Transverse colon (tissue), 4 donors: ENCODE measurements at regions not wholly inside any gene's neighbourhood (a gene's known extent, or its start where the extent isn't known, plus 50 kb on each side); places are given as distances from the start of the nearest gene placed in this dataset.

Experiments used
- DNase-seq: peaks from one replicate; pipeline ENCODE4 v3.0.0-alpha.2; 2019
- H3K27ac ChIP-seq, 4 donors: fragments of 200-600 bp; sonication (generic); 2 replicates each; pipeline ENCODE4 v1.5.1; 2016 to 2018; ENCODE audit warnings: inconsistent platforms in 4 of 4
- H3K27me3 ChIP-seq: fragments of 200-600 bp; sonication (generic); 2 replicates; pipeline ENCODE4 v1.5.1; 2017; ENCODE audit warnings: inconsistent platforms
- H3K36me3 ChIP-seq, 4 donors: fragments of 200-600 bp; sonication (generic); 2 replicates each; pipeline ENCODE4 v1.5.1; 2017 to 2019; ENCODE audit warnings: inconsistent platforms in 4 of 4
- H3K4me1 ChIP-seq, 4 donors: fragments of 200-600 bp; sonication (generic); 2 replicates each; pipeline ENCODE4 v1.5.1; 2017 to 2020; ENCODE audit warnings: inconsistent platforms in 4 of 4
- H3K4me3 ChIP-seq, 4 donors: fragments of 200-600 bp; sonication (generic); 1 replicate in 1 of 4; 2 replicates in 3 of 4; pipeline versions ENCODE4 v1.5.1 to v1.6.1; 2017 to 2019; ENCODE audit warnings: inconsistent platforms in 4 of 4
- H3K9me3 ChIP-seq, 2 donors: fragments of 200-600 bp; sonication (generic); 2 replicates each; pipeline ENCODE4 v1.5.1; 2017 to 2019; ENCODE audit warnings: inconsistent platforms in 2 of 2
- CTCF ChIP-seq, 5 experiments: fragments of 200-600 bp in 3 of 5; fragments of 450-650 bp in 2 of 5; sonication (generic) in 3 of 5; IDR thresholded peaks; 1 replicate in 2 of 5; 2 replicates in 3 of 5; pipeline ENCODE4 v1.5.1; 2016 to 2017; ENCODE audit warnings: antibody characterized with exemption in 5 of 5, inconsistent platforms in 3 of 5, mild to moderate bottlenecking in 2 of 5, moderate library complexity in 1 of 5
- EP300 ChIP-seq: sonication (generic); formaldehyde crosslinking; IDR thresholded peaks from one replicate; pipeline ENCODE4 v1.6.1; 2017; ENCODE audit warnings: antibody characterized with exemption, low read depth
- POLR2A ChIP-seq: fragments of 450-650 bp; IDR thresholded peaks from one replicate; pipeline ENCODE4 v1.6.1; 2016; ENCODE audit warnings: antibody characterized with exemption, mild to moderate bottlenecking, moderate library complexity
- POLR2AphosphoS5 ChIP-seq, 3 donors: sonication (generic); formaldehyde crosslinking; IDR thresholded peaks; one replicate each; pipeline ENCODE4 v1.6.1; 2016; ENCODE audit warnings: antibody characterized with exemption in 3 of 3
- WGBS, 2 donors: methylation state at CpG; one replicate each; pipeline ENCODE4 v1.1.5; 2018; ENCODE audit warnings: low coverage in 1 of 2; 5-methylcytosine and 5-hydroxymethylcytosine counted together
- in situ Hi-C, 4 donors: fragments of 200-750 bp; cut with MboI; loops; one replicate each; pipeline versions ENCODE4 v1.15.0 to v1.15.1; 2017; ENCODE audit warnings: low sequenced_read_pairs in 3 of 4, low pct_ligation_motif_present in 1 of 4, low pct_unique_long_range_greater_than_20kb in 1 of 4
- intact Hi-C: fragments of 100-400 bp; cut with DNase I; formaldehyde crosslinking; loops from one replicate; pipeline ENCODE4 v1.15.1; 2023; ENCODE audit warnings: low total_unique reads

- 90 to 94% methylated on average over 4 to 22 of the region's 22 CpGs for WGBS, 2 donors
- TF ChIP-seq POLR2AphosphoS5 (IDR thresholded peaks at IDR 0.05) (no peak), EP300 (no peak), CTCF (IDR thresholded peaks at IDR 0.05) (no peak), POLR2A (no peak)
- Histone ChIP-seq H3K27me3 (no peaks in the 10 kb centered on the region), H3K27ac (no peak overlapping the region), H3K36me3 (no peaks in the 10 kb centered on the region), H3K4me3 (no peak overlapping the region), H3K9me3 (no peaks in the 10 kb centered on the region), H3K4me1 (no peaks in the 10 kb centered on the region)
- DNase-seq = no peak
- intact Hi-C loops (no loop called here), in situ Hi-C loops (no loop called here)
Measured at GRCh38 chr13:64925727-64926126, 2304.4 kb downstream of the PCDH9 start.

- Histone ChIP-seq H3K4me1 (no peaks in the 10 kb centered on the region), H3K36me3 (no peaks in the 10 kb centered on the region), H3K9me3 (no peaks in the 10 kb centered on the region), H3K27me3 (no peaks in the 10 kb centered on the region), H3K4me3 (no peak overlapping the region), H3K27ac (no peak overlapping the region)
- in situ Hi-C loops (no loop called here), intact Hi-C loops (no loop called here)
- TF ChIP-seq EP300 (no peak), POLR2AphosphoS5 (IDR thresholded peaks at IDR 0.05) (no peak), CTCF (IDR thresholded peaks at IDR 0.05) (no peak), POLR2A (no peak)
- WGBS, 2 donors = 95% methylated on average over 4 of the region's 7 CpGs; no CpG with 5 or more reads in 1 of the 2 donors
- DNase-seq = no peak
Measured at GRCh38 chr13:64925284-64925683, 2304.9 kb downstream of the PCDH9 start.

- no peak overlapping the region for H3K4me3 ChIP-seq
- H3K9me3 ChIP-seq = no peaks in the 10 kb centered on the region
- no peak for DNase-seq
- 57 to 72% methylated on average over 1 to 6 of the region's 6 CpGs for WGBS, 2 donors
- intact Hi-C loops (no loop called here), in situ Hi-C loops (no loop called here)
- no peaks in the 10 kb centered on the region for H3K4me1 ChIP-seq
- no peak overlapping the region for H3K27ac ChIP-seq
- no peaks in the 10 kb centered on the region for H3K27me3 ChIP-seq
- no peak for TF ChIP-seq POLR2AphosphoS5 (IDR thresholded peaks at IDR 0.05)
- TF ChIP-seq CTCF (IDR thresholded peaks at IDR 0.05) = no peak
- no peak for TF ChIP-seq EP300
- no peak for TF ChIP-seq POLR2A
- H3K36me3 ChIP-seq = no peaks in the 10 kb centered on the region
Measured at GRCh38 chr13:64924401-64924800, 2305.7 kb downstream of the PCDH9 start.

GRCh38 chr13:64917566-64917965, 2312.6 kb downstream of the PCDH9 start:
- H3K27me3 ChIP-seq = no peaks in the 10 kb centered on the region
- no peak overlapping the region for H3K4me3 ChIP-seq
- no peak for DNase-seq
- no peaks in the 10 kb centered on the region for H3K4me1 ChIP-seq
- intact Hi-C loops (no loop called here), in situ Hi-C loops (no loop called here)
- no peaks in the 10 kb centered on the region for H3K36me3 ChIP-seq
- no peak overlapping the region for H3K27ac ChIP-seq
- peaks cover 3 to 13% of the 10 kb centered on the region in 2 donors for H3K9me3 ChIP-seq
- TF ChIP-seq CTCF (IDR thresholded peaks at IDR 0.05) (no peak), EP300 (no peak), POLR2A (no peak), POLR2AphosphoS5 (IDR thresholded peaks at IDR 0.05) (no peak)
